ENCODE measurements at regions not wholly inside any gene's neighbourhood (a gene's known extent, or its start where the extent isn't known, plus 50 kb on each side); places are given as distances from the start of the nearest gene placed in this dataset.

- Mint-ChIP-seq H3K27ac (peak overlapping the region; percentile 96), H3K4me1 (ENCODE audit: low read depth) (peaks cover 76% of the 10 kb centered on the region), H3K4me3 (peak overlapping the region; percentile 47), H3K9me3 (peaks cover 7% of the 10 kb centered on the region), H3K36me3 (ENCODE audit: low read depth) (no peaks in the 10 kb centered on the region; the same call in 1 of the 2 replicates), H3K27me3 (ENCODE audit: insufficient read depth) (peaks cover 2% of the 10 kb centered on the region; the same call in 1 of the 2 replicates)
- TF ChIP-seq CTCF (IDR thresholded peaks at IDR 0.05): no peak
- DNase-seq: no peak
Measured at GRCh38 chr11:33444835-33445594, 187.8 kb downstream of the HIPK3 start.

GRCh38 chr11:33443684-33444083 is 186.5 kb downstream of the HIPK3 start:
- peaks cover 2% of the 10 kb centered on the region; the same call in 1 of the 2 replicates for H3K27me3 Mint-ChIP-seq (ENCODE audit: insufficient read depth)
- TF ChIP-seq CTCF (IDR thresholded peaks at IDR 0.05): no peak
- H3K9me3 Mint-ChIP-seq: peaks cover 7% of the 10 kb centered on the region
- H3K27ac Mint-ChIP-seq: peak overlapping the region; percentile 48; the same call in 1 of the 2 replicates
- no peak overlapping the region for H3K4me3 Mint-ChIP-seq
- no peak for DNase-seq
- H3K4me1 Mint-ChIP-seq (ENCODE audit: low read depth): peaks cover 63% of the 10 kb centered on the region
- no peaks in the 10 kb centered on the region; the same call in 1 of the 2 replicates for H3K36me3 Mint-ChIP-seq (ENCODE audit: low read depth)

- peaks cover 15% of the 10 kb centered on the region for H3K36me3 Mint-ChIP-seq (ENCODE audit: low read depth)
- H3K4me3 Mint-ChIP-seq: no peak overlapping the region
- DNase-seq: no peak
- peaks cover 9% of the 10 kb centered on the region for H3K4me1 Mint-ChIP-seq (ENCODE audit: low read depth)
- H3K9me3 Mint-ChIP-seq: peaks cover 17% of the 10 kb centered on the region
- H3K27ac Mint-ChIP-seq: no peak overlapping the region
- no peak for TF ChIP-seq CTCF (IDR thresholded peaks at IDR 0.05)
- H3K27me3 Mint-ChIP-seq (ENCODE audit: insufficient read depth): no peaks in the 10 kb centered on the region
Measured at GRCh38 chr11:33438301-33438700, 181.1 kb downstream of the HIPK3 start.

GRCh38 chr11:33437529-33437928 is 180.3 kb downstream of the HIPK3 start:
- no peak for DNase-seq
- Mint-ChIP-seq H3K4me3 (no peak overlapping the region), H3K4me1 (ENCODE audit: low read depth) (peaks cover 1% of the 10 kb centered on the region), H3K9me3 (peaks cover 21% of the 10 kb centered on the region), H3K27me3 (ENCODE audit: insufficient read depth) (no peaks in the 10 kb centered on the region), H3K27ac (no peak overlapping the region), H3K36me3 (ENCODE audit: low read depth) (peaks cover 23% of the 10 kb centered on the region)
- no peak for TF ChIP-seq CTCF (IDR thresholded peaks at IDR 0.05)

- Mint-ChIP-seq H3K27me3 (ENCODE audit: insufficient read depth) (no peaks in the 10 kb centered on the region), H3K9me3 (peaks cover 22% of the 10 kb centered on the region), H3K4me3 (no peak overlapping the region), H3K4me1 (ENCODE audit: low read depth) (peaks cover 6% of the 10 kb centered on the region), H3K36me3 (ENCODE audit: low read depth) (peaks cover 40% of the 10 kb centered on the region), H3K27ac (no peak overlapping the region)
- no peak for TF ChIP-seq CTCF (IDR thresholded peaks at IDR 0.05)
- DNase-seq: no peak
Measured at GRCh38 chr11:33435216-33435615, 178.0 kb downstream of the HIPK3 start.

Measured in HFFc6 (cell line).